OCI-LY1 (cell line): ENCODE measurements at regions not wholly inside any gene's neighbourhood (a gene's known extent, or its start where the extent isn't known, plus 50 kb on each side); places are given as distances from the start of the nearest gene placed in this dataset.

ENCODE experiments used
- EZH2 ChIP-seq: fragments of 200-600 bp; sonication (generic), shearing (Covaris generic); IDR thresholded peaks from 2 replicates; pipeline ENCODE4 v1.8.0; 2017; ENCODE audit warnings: borderline replicate concordance, mixed run types, mild to moderate bottlenecking, antibody characterized with exemption, low read length, moderate library complexity, mixed read lengths
- TF ChIP-seq, protein P1 (sequence below): fragments of 200-600 bp; sonication (generic), shearing (Covaris generic); IDR thresholded peaks from 2 replicates; pipeline ENCODE4 v1.5.1; 2017; ENCODE audit warnings: mild to moderate bottlenecking, antibody characterized with exemption, low read length, moderate library complexity, mixed read lengths

DNA sequence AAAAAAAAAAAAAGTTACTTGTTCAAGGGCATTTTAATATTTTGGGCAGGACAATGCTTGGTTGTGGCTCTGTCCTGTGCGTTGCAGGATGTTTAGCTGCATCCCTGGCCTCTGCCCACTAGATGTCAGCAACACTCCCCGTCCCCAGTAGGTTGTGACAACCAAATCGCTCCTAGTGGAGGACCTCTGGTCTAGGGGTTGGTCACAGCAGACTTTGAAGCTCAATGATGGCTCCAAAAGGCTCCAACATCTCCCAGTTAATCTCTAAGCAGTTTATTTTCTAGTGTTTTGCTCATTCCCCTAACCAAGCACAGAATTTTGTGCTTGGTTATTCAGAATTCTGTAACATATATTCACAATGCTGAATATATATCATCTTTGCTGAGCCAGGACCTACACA is 67.0 kb downstream of the CHRNA1 start:
- TF ChIP-seq, protein P1, sequence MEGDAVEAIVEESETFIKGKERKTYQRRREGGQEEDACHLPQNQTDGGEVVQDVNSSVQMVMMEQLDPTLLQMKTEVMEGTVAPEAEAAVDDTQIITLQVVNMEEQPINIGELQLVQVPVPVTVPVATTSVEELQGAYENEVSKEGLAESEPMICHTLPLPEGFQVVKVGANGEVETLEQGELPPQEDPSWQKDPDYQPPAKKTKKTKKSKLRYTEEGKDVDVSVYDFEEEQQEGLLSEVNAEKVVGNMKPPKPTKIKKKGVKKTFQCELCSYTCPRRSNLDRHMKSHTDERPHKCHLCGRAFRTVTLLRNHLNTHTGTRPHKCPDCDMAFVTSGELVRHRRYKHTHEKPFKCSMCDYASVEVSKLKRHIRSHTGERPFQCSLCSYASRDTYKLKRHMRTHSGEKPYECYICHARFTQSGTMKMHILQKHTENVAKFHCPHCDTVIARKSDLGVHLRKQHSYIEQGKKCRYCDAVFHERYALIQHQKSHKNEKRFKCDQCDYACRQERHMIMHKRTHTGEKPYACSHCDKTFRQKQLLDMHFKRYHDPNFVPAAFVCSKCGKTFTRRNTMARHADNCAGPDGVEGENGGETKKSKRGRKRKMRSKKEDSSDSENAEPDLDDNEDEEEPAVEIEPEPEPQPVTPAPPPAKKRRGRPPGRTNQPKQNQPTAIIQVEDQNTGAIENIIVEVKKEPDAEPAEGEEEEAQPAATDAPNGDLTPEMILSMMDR = peak; percentile 88
- no peak for TF ChIP-seq EZH2
